ENCODE measurements at regions not wholly inside any gene's neighbourhood (a gene's known extent, or its start where the extent isn't known, plus 50 kb on each side); places are given as distances from the start of the nearest gene placed in this dataset.

GRCh38 chr3:64796607-64797399 lies 109.0 kb upstream of the ADAMTS9 start:
- TF ChIP-seq, protein P1, sequence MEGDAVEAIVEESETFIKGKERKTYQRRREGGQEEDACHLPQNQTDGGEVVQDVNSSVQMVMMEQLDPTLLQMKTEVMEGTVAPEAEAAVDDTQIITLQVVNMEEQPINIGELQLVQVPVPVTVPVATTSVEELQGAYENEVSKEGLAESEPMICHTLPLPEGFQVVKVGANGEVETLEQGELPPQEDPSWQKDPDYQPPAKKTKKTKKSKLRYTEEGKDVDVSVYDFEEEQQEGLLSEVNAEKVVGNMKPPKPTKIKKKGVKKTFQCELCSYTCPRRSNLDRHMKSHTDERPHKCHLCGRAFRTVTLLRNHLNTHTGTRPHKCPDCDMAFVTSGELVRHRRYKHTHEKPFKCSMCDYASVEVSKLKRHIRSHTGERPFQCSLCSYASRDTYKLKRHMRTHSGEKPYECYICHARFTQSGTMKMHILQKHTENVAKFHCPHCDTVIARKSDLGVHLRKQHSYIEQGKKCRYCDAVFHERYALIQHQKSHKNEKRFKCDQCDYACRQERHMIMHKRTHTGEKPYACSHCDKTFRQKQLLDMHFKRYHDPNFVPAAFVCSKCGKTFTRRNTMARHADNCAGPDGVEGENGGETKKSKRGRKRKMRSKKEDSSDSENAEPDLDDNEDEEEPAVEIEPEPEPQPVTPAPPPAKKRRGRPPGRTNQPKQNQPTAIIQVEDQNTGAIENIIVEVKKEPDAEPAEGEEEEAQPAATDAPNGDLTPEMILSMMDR (IDR thresholded peaks at IDR 0.05): no peak
- no peak for TF ChIP-seq POLR2AphosphoS5 (IDR thresholded peaks at IDR 0.05)
